GM21529 (cell line): ENCODE measurements at regions not wholly inside any gene's neighbourhood (a gene's known extent, or its start where the extent isn't known, plus 50 kb on each side); places are given as distances from the start of the nearest gene placed in this dataset.

Source experiments
- ATAC-seq: cut with Tn5 transposase; IDR thresholded peaks from one replicate; pipeline ENCODE4 v1.9.1; 2021; ENCODE audit not compliant: unreplicated experiment

DNA sequence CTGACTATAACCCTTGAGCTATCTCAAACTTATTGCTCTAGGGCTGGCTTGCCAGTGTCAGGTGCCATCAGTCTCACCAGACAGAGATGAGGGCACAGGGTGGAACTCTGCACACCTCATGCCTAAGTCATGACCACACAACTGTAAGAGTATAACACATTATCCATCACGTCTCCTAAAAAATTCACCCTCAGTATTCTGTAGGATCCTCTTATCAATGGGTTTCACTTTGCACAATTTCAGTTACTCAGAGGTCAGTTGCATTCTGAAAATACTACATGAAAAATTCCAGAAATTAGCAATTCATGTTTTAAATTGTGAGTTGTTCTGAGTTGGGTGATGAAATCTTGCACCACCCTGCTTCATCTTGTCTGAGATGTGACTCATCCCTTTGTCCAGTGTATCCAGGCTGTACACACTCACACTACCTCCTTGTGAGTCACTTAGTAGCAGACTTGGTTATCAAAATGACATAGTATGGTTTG lies 690.9 kb upstream of the CDH18 start:
- no peak for ATAC-seq

DNA sequence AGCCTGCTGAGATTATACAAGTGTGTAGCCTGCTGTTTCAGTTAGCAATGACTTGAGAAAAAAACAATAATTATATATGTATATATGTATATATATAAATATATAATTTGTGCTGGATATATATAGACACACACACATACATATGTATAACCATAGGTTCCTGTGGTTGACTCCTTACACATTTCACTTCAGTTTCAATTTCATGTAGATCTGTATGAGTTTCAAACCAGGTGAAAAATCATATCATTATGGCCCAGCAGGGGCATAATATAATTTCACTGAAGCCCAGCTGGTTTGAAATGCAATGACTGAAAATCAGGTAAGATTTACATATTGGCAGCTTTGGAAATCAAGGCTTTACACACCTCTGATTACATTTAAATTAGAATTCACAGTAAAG lies 690.4 kb upstream of the CDH18 start:
- no peak for ATAC-seq

DNA sequence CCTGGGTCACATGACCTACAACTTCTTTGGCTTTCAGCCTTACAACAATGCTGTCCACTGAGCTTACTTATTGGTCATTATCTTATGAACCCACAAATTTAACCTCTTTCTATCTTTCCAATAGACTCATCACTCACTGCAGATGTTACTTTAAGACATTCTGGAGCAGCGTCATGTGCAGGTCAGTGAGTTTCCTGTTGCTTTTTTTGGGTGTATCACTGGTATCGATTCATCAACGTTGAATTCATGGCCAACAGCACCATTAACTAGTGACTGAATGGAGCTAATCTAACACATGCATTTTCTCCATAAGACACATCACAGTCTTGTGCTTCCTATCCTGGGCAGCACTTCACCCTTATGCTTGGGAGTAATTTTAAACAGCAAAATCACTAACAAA lies 672.6 kb upstream of the CDH18 start:
- ATAC-seq, result no peak

DNA sequence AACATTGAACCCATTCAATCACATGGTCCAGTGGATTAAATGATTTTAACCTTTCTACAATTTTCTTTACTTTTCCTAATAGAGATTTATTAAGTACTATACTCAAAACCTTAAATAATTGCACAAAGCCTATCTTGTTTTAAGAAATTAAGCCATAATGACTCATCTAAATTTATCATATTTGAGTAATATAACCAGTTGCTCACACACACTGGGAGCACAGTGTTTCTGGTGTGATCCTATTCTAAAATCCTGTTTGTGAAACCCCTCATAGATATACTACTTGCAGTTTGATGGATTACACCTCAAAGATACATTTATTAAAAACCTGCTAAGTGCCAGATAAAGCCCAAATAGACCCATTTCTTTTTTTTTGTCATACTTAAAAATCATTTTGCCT lies 668.3 kb upstream of the CDH18 start:
- ATAC-seq, result no peak

DNA sequence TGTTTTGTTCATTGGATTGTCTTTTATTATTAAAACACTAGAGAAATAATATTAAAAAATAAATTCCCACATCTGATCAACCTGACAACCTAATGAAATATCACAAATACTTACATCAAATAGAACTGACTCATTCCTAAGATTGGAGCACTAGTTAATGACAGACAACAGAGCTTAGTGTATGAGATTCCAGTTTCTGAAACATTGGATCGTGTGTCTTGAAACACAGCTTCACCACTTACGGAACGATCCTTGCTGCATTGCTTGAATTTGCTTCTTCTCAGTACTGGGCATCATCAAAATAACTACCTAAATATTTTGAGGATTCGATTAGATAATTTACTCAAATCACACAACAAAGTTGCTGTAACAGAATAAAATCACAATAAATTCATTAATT lies 667.2 kb upstream of the CDH18 start:
- no peak for ATAC-seq

DNA sequence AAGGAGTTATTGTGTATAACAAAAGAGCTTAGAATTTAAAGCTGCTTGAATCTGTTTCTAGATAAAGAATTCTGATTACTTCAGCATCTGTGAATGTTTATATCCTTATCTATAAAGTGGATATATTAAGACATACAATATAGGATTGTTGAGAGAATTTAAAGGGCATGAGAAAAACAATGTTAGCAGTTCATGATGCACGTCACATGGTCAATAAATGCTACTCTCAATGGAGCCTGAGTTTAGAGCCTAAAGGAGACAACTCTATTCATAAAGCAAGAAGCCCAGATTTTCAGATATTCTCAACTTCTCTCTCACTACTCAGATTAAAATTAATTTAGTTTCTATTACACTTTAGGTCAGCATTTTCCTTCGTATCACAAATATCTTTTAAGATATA lies 666.7 kb upstream of the CDH18 start:
- no peak for ATAC-seq

DNA sequence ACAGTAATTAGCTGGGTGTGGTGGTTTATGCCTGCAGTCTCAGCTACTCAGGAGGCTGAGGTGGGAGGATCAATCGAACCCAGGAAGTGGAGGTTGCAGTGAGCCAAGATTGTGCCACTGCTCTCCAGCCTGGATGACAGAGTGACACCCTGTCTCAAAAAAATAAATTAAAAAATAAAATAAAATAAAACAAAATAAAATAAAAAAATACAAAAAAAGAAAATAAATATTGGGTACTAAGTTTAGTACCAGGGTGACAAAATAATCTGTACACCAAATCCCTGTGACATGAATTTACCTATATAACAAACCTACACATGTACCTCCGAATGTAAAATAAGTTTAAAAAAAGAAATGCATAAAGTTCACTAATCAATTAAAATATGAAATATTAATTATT lies 666.0 kb upstream of the CDH18 start:
- ATAC-seq, result no peak

DNA sequence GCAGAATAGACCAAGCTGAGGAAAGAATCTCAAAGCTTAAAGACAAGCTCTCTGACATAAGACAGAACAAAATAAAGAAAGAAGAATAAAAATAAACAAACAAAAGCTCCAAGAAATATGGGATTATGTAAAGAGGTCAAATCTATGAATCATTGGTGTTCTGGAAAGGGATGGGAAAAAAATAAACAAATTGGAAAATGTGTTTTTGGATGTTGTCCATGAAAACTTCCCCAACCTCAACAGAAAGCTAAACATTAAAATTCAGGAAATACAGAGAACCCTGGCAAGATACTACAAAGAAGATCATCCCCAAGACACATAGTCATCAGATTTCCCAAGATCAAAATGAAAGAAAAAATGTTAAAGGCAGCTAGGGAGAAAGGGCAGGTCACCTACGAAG lies 662.0 kb upstream of the CDH18 start:
- no peak for ATAC-seq

DNA sequence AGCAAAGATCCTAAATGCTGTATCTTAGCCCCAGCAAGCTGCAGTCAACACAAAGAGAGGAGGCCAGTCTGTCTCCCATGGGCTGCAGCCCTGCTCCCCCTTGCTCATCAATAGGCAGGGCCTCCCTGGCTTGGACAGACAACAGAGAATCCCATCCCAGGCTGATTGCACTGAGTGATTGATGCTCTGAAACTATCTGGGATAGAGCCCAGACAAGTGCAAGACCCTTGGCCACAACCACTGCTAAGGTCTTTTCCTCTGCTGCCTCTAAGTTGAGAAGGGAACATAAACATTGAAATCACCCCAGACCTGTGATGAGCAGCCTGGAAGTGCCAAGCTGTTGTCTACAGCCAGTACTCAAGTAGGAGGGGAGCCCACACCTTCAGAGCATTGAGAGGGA lies 661.0 kb upstream of the CDH18 start:
- no peak for ATAC-seq

DNA sequence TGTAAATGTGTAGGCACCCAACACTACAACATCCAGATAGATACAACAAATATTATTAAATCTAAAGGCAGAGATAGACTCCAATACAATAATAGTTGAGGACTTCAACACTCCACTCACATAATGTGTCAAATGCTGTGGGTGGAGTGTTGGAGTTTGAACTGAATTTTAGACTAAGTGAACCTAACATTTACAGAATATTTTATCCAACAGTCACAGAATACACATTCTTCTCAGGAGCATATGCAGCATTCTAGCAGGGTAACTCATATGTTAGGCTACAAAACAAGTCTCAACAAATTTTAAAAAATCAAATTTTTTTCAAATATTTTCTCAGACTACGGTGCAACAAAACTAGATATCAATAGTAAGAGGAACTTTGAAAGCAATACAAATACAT lies 648.7 kb upstream of the CDH18 start:
- no peak for ATAC-seq

DNA sequence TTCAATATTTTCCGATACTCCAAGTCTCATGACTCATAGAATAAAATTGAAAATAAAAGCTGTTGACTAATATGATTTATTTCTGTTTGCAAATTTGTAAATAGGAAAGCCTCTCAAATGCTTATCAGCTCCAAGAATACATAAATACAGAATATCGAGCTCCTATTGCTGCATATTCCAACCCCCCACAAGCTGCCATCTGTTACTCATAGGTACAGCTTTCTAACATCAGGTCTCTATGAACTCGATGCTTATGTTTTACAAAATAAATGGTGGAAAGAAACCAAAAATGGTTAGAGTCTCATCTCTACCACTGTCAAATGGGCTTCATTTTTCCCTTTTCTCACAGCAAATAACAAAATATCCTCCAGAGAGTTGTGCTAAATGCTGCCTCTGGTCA lies 631.6 kb upstream of the CDH18 start:
- no peak for ATAC-seq

DNA sequence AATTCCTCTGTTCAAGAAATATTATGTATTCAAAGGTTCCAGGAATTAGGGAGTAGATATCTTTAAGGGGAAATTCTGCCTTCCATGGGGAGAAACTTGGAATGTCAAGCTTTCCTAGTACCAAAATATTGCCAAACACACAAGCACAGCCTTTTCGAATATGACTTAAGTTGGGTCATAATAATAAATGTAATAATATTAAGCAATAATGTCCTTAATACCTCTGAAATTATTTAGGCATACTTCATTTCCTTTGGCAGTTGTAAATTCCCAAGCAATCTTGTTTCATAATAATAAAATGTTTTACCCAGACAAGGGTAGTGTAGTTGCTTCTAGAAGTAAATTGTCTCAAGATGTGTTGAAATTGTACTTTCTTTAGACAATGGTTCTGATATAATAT lies 630.3 kb upstream of the CDH18 start:
- ATAC-seq, result no peak

DNA sequence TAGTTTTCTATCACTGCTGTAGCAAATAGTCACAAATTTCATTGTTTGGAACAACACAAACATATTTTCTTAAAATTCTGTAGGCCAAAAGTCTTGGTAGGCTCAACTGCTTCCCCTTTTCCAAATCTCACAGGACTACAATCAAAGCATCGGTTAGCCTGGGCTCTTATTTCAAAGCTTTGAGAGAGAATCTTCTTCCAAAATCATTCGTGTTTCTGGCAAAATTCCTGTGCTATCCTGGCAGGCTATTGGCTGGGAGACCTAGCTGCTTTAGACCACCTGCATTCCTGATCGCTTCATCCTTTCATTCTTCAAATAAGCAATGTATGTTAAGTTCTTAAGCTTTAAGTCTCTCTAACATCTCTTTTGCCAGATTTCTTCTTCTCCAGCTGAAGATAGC lies 629.8 kb upstream of the CDH18 start:
- no peak for ATAC-seq

DNA sequence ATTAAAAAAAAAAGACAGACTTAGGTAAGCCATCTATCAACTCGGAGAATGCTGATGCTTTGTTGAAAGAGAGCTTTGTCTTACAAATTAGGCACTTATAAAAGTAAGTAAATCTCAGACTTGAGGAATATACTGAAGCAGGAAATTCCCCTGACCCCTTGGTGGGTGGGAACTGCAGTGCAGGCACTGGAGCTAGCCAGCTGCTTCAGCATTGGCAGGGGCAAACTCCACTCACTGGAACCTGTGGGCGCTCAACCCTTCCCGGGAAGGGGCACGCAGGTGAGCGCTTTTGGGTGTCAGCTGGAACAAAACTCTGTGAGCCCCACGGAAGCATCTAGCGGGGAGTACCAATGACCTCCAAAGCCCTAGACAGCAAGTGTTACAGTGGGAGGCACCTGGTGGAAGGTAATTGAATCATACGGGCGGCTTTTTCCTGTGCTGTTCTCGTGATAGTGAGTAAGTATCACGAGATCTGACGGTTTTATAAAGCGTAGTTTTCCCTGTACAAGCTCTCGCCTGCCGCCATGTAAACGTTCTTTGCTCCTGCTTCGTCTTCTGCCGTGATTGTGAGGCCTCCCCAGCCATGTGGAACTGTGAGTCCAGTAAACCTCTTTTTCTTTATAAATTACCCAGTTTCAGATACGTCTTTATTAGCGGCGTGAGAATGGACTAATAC lies 628.0 kb upstream of the CDH18 start:
- ATAC-seq, result no peak

DNA sequence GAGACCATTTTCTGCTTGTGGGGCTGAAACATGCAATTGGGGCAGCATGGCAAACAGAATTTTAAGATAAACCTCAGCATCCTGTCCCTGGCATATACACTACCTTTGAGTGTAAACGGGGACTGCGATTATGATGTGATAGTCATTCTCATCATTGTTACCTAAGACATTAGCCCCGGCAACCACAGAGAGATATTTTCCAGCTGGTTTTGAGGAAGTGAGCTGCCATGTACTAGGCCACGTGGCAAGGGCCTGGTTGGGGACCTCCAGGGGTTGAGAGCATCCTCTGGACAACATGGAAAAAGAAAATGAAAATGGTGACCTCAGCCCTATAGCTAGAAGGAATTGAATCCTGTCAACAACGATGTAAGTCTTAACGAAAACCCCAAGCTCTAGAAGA lies 623.6 kb upstream of the CDH18 start:
- no peak for ATAC-seq

DNA sequence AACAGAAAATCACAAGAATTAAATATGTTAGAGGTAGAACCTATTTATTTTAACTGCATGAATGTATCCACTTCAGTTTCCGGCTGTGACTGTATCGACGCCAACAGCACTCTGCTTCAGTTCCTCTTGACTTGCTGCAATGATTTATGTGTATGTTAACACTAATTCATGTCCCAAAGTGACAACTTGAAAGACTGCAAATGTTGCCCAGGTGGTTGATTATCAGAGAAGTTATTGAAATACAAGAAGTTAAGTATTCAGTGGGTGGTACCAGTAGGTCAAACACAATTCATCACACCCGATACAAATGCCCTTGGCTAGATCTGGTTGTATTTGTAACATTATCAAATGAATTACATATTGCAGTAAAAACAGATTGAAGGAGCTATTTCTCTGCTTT lies 622.7 kb upstream of the CDH18 start:
- no peak for ATAC-seq

DNA sequence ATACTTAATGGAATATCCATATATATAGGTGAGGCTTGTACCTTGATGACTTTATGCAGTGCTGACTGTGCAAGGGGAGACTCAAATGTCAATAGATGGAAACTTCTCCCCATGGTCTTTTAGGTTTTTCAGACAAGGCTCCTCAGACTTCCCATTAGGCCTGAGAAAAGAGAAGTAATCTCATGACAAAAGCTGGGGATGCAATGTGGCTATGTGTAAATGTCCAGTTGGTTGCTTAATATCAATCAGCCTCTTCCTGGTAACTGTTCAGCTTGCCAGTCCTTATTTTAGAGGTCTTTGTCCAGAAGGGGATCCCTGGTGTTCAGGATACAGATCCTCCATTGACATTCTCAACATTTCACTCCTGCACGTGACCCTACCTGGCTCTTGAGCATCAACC lies 621.1 kb upstream of the CDH18 start:
- no peak for ATAC-seq

DNA sequence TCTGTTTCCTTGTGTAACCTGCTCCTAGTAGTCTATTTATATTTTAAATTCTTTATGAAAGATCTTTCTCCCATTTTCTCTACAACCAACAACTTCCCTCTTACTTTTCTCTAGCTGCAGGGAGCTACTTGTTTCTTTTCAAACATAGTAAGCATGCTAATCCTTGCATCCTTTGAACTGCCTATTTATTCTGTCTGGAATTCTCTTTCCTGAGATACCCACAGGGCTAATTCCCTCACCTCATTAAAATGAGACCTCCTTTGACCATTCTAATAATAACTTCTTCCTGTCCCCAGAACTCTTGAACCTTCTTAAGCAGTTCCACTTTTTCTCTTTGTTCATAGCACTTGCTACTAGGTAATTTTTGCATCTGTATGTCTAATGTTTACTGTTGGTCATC lies 620.6 kb upstream of the CDH18 start:
- no peak for ATAC-seq

DNA sequence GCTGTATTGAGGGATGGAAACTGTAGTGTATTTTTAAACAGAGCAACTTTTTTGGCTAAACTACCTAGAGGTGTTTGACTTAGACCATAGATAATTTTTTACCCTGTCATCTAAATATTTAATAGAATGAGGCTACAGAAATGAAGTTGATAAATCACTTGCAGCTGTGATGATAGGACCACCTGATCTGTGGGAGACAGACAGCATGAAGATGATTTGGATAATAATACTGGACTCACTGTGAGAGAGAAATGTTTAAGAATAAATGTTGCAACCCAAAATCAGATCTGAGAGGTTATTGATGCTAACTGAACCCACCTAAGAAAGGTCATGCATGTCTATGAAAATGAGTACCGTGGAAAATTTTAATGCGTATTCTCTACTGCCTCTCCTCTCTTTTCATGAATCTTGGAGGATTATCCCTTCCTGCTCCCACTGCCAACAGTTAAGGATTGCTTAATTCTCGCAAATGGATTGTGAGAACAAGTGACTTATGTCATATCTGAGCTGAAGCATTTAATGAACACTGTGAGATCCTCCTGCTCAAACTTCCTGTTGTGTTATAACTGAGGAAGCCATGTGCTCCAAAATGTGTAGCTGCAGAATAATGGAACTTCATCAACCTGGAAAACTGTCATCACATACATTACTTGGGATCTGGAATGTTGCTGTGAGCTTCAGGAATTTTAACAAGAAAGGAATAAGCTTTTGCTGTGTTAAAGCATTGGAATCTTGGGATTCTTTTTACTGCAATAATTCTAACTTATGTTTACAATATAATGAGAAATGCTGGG lies 617.9 kb upstream of the CDH18 start:
- no peak for ATAC-seq

DNA sequence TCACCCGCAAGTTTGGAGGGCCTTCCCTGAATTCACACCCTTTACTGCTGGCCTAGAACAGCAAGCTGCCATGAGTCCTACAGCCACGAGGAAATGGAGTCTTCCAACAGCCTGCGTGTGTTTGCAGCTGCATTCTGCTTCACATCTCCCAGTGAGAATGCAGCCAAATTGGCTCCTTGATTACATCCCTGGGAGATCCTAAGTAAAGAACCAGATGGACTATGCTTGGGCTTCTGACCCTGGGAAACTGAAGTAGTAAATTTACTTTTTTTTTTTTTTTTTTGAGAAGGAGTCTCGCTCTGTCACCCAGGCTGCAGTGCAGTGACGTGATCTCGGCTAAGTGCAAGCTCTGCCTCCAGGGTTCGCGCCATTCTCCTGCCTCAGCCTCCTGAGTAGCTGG lies 617.0 kb upstream of the CDH18 start:
- no peak for ATAC-seq

DNA sequence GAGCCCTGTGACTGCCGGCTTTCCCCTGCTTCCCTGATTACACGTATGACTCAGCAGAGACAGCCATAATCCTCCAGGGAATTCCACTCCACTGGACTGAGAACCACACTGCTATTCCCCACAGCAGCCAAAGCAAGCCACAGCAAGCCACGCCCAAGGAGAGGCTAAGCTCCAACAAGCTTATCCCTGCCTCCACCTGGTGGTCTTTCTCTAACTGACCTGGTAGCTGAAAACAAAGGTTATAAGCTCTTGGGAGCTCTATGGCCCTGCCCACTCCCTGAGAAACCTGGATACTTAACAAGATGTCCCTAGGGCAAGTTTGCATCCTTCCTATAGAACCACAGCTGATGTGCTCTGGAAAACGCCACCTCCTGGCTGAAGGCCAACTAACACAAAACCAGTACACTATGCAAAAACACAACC lies 613.7 kb upstream of the CDH18 start:
- ATAC-seq, result no peak

DNA sequence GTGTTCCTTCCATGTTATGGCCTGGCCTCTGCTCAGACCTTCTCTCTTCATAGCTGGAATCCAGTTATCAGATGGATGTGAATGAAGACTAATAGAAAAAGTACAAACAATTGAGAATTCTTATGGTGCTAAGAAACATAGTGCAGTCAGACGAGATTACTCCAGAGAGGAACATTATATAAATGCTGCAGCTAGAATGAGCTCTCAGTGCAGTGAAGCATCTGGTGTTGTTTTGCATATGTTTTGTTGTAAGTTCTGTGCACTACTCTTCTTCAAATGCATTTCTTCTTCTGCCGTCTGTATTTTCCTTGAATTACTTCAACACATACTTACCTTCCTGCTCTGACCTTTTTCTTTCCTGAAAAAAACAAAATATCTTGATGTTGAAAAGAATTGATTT lies 602.4 kb upstream of the CDH18 start:
- no peak for ATAC-seq

DNA sequence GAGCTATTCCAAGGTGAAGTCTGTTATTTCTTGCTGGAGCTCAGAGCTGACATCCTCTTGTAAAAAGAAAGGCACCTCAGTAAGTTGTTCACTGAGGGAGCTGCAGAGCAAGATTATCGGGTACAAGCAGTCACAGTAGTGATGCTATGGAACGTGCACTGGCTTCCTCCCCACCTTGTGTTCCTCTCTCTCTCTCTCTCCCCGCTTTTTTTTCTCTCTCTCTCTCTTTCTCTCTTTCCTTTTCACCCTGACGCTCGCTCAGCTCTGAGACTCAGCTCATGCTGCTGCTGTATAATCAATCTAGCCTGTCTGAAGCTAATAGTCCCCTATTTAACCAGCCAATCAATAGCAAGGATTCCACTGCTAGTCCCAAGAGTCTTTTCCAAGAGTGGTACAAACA lies 587.6 kb upstream of the CDH18 start:
- ATAC-seq, result no peak
